ENCODE measurements at regions not wholly inside any gene's neighbourhood (a gene's known extent, or its start where the extent isn't known, plus 50 kb on each side); places are given as distances from the start of the nearest gene placed in this dataset.

- no peak for DNase-seq
These were observed 1014.2 kb downstream of the TUSC7 start for GRCh38 chr3:117723825-117724224.

GRCh38 chr3:117725314-117725713, 1015.7 kb downstream of the TUSC7 start:
- no peak for DNase-seq

GRCh38 chr3:117726776-117727175, 1017.2 kb downstream of the TUSC7 start:
- no peak for DNase-seq

DNA sequence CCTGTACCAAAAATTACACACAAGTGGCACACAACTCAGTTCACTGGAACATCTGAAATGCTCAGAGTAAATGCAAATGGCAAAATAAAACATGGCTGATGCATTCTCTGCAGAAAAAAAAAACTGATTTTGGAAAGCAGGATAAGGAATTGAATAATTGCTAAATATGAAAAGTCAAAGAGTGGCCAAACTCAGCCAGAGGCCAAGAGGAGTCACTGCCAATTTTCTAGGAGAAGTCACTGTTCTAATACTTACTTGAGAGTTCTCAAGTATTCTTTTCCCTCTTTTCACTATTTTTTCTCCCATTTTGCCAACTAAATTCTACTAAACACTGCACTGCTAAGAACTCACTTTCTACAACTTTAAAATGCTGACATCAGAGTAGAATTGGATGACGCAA, 1018.6 kb downstream of the TUSC7 start:
- no peak for DNase-seq

DNA sequence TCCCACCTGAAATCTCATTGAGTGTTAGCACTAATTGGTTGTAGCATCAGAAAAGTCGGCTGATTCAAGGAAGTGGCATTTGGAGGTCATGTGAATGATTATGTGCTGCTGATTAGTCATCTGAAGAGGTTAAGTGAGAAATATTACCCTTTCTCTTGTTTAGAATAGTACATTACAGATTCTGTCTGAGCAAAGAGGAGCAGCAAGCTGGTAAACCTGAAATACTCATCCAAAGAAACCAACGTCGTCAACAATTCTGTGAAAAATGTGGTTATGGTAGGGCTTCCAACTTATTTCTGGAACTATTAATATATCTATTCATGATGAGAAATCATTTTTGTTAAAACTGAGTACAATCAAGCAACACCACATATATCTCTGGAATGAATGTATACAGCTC, 1024.9 kb downstream of the TUSC7 start:
- DNase-seq: no peak

- no peak for DNase-seq
These were observed 1026.0 kb downstream of the TUSC7 start for GRCh38 chr3:117735481-117736101.

DNA sequence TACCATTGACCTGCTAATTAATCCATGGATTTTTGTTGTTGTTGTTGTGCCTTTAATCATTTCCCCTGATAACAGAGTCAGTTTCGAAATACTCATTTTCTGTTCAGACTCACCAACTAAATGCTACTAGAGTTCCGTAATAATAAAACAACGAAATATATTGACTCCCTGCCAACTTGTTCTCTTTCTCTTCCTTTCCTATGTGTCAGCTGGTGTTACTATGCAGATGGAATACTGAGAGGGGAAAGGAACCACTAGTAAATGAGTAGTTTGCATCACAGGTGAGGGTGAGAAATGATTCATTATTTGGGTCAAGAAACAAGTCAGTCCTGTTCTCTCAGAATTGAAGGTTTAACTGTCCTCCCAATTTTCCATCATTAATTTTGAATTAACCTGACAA, 1027.3 kb downstream of the TUSC7 start:
- DNase-seq: no peak

GRCh38 chr3:117743993-117744392, 1034.4 kb downstream of the TUSC7 start:
- no peak for DNase-seq

- DNase-seq: no peak
These were observed 1035.4 kb downstream of the TUSC7 start for GRCh38 chr3:117744935-117745334.

DNA sequence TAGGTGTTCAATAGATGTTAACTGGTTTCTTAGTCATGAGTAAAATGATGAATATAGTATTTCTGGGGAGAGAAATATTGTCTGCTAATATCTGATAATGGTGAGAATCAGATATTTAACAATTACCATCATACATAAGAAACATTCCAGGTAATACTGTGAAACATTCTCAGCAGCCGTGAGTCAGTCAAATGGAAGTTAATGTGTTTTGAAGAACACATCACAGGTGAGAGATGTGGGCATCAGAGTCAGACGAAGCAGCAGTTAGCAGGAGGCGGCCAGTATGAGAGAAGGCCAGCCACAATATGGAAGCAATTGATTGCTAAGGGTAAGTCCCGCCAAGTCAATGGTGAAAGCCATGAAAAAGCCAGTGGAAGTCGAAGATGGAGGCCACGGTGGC, 1035.9 kb downstream of the TUSC7 start:
- DNase-seq: no peak

- DNase-seq: peak; percentile 55
These were observed 1036.5 kb downstream of the TUSC7 start for GRCh38 chr3:117746066-117746465.

GRCh38 chr3:117748131-117748530, 1038.6 kb downstream of the TUSC7 start:
- DNase-seq: no peak

- DNase-seq: no peak
These were observed 1041.2 kb downstream of the TUSC7 start for GRCh38 chr3:117750674-117751269.

DNA sequence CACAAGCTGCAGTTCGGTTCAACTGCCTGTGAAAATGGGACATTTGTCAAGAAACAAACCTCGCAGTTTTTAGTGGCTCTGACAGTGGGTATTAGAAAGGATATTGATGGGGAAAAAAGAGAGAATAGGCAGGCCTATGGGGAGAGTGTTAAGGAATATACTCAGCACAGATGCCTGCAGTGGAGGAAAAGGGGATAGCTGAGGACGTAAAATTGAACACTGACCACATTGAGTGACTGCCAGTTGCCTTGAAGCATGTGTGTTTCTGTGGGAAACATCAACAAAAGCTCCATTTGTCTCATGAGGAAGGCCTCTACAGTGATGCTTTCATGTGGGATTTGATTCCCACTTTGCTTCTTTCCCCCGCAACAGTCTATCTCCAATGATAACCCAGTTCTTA, 1042.1 kb downstream of the TUSC7 start:
- peak; percentile 12 for DNase-seq

DNA sequence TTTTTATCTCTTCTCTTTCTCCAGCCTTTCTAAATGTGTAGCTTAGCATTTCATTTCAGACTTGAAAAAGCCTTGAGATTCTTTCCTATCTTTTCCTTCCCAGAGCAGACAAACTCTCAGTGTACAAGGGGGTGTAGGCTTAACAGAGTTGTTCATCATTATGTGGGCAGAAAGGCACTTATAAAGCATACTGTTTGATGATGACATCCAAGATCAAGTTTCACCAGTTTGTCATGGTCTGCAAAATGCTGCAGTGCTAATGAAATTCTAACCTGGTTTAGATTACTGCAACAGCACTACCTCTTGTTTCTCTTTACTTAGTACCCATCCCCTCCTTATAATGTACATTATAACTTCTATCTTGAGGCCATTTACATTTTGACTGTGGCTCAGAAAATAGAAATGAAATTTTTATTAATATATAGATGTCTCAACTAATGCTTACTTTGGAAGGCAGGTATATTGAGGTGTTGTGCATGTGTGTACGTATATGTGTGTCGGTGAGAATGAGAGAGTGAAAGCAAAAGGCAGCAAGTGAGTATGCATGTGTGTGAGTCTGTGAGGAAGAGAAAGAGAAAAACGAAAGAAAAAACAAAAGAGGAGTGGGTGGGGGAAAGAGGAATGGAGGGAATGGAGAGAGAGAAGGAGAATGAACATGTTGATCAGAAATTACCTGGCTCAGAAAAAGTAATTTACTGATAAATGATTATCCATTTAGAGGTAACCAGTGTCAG, 1043.6 kb downstream of the TUSC7 start:
- DNase-seq: no peak

DNA sequence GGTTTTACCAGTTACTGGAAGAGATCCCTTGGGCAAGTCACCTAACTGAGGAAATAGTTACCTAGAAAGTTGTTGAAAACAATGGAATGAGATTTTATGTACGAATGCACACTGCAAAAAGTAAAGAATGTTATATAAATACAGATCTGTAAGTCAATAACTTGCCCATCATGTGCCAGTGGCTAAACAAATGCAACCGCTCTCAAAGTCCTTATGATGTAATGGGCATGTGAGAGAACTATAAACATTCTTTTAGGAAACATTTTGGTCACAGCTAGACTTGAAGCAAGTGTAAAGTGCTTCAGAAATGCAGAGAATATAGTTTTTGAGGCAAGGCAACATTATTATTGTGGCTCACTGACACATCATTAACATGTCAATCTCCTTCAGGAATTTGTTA, 1044.5 kb downstream of the TUSC7 start:
- no peak for DNase-seq

GRCh38 chr3:117754841-117755240, 1045.3 kb downstream of the TUSC7 start:
- no peak for DNase-seq

- DNase-seq: no peak
These were observed 1047.0 kb downstream of the TUSC7 start for GRCh38 chr3:117756563-117756962.

- no peak for DNase-seq
These were observed 1052.4 kb downstream of the TUSC7 start for GRCh38 chr3:117761703-117762620.

GRCh38 chr3:117762621-117763037, 1053.0 kb downstream of the TUSC7 start:
- DNase-seq: no peak

DNA sequence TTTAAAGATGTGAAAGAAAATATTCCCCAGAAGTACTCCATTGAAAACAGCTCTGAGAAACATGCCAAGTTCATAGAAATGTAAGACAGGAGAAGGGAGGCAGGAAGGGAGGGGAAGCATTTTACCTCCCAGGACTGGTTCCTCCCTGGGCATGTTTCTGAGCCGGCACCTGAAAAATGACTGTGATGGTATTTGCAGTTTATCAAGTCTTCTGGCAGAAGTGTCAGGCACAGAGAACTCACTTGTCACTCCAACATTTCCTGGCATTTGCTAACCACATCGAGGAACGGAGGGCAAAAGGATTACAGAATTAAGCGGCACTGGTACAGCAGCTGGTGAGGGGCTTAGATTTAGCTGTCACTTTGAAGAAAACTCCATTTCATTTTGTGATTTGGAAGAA, 1054.0 kb downstream of the TUSC7 start:
- peak; percentile 6 for DNase-seq

GRCh38 chr3:117768581-117768980, 1059.0 kb downstream of the TUSC7 start:
- DNase-seq: no peak

GRCh38 chr3:117774130-117774529, 1064.6 kb downstream of the TUSC7 start:
- DNase-seq: no peak

All from tongue (tissue), 1 donor.